ENCODE measurements at regions not wholly inside any gene's neighbourhood (a gene's known extent, or its start where the extent isn't known, plus 50 kb on each side); places are given as distances from the start of the nearest gene placed in this dataset.

GRCh38 chr5:167565189-167565954 is 726.1 kb upstream of the WWC1 start:
- no peak for DNase-seq (ENCODE audit: low spot score, unreplicated experiment)
- Mint-ChIP-seq H3K27ac (no peak overlapping the region), H3K36me3 (ENCODE audit: insufficient read depth) (no peaks in the 10 kb centered on the region), H3K4me3 (ENCODE audit: low read depth) (no peak overlapping the region), H3K9me3 (ENCODE audit: low read depth) (no peaks in the 10 kb centered on the region), H3K4me1 (ENCODE audit: low read depth) (peaks cover 4% of the 10 kb centered on the region), H3K27me3 (peaks cover 30% of the 10 kb centered on the region)
- peak; percentile 30 for TF ChIP-seq CTCF (IDR thresholded peaks at IDR 0.05; ENCODE audit: unreplicated experiment)

- no peak for DNase-seq (ENCODE audit: low spot score, unreplicated experiment)
- Mint-ChIP-seq H3K4me1 (ENCODE audit: low read depth) (peaks cover 14% of the 10 kb centered on the region), H3K27ac (no peak overlapping the region)
These were observed 721.0 kb upstream of the WWC1 start for GRCh38 chr5:167570431-167570830.

GRCh38 chr5:167571824-167572223 is 719.6 kb upstream of the WWC1 start:
- no peaks in the 10 kb centered on the region for H3K9me3 Mint-ChIP-seq (ENCODE audit: low read depth)

More at GRCh38 chr5:167570431-167570830, 721.0 kb upstream of the WWC1 start:
- Mint-ChIP-seq H3K9me3 (ENCODE audit: low read depth) (no peaks in the 10 kb centered on the region), H3K27me3 (peaks cover 47% of the 10 kb centered on the region), H3K36me3 (ENCODE audit: insufficient read depth) (no peaks in the 10 kb centered on the region), H3K4me3 (ENCODE audit: low read depth) (no peak overlapping the region)
- no peak for TF ChIP-seq CTCF (IDR thresholded peaks at IDR 0.05; ENCODE audit: unreplicated experiment)

GRCh38 chr5:167573370-167574127 is 717.9 kb upstream of the WWC1 start:
- H3K36me3 Mint-ChIP-seq (ENCODE audit: insufficient read depth) = no peaks in the 10 kb centered on the region
- H3K4me3 Mint-ChIP-seq (ENCODE audit: low read depth) = peak overlapping the region; percentile 60
- peaks cover 76% of the 10 kb centered on the region for H3K27me3 Mint-ChIP-seq
- no peak for TF ChIP-seq CTCF (IDR thresholded peaks at IDR 0.05; ENCODE audit: unreplicated experiment)
- H3K27ac Mint-ChIP-seq = peak overlapping the region; percentile 12
- H3K4me1 Mint-ChIP-seq (ENCODE audit: low read depth) = peaks cover 14% of the 10 kb centered on the region
- no peak for DNase-seq (ENCODE audit: low spot score, unreplicated experiment)
- H3K9me3 Mint-ChIP-seq (ENCODE audit: low read depth) = no peaks in the 10 kb centered on the region

More at GRCh38 chr5:167571824-167572223, 719.6 kb upstream of the WWC1 start:
- peaks cover 60% of the 10 kb centered on the region for H3K27me3 Mint-ChIP-seq
- TF ChIP-seq CTCF (IDR thresholded peaks at IDR 0.05; ENCODE audit: unreplicated experiment) = no peak
- no peaks in the 10 kb centered on the region for H3K36me3 Mint-ChIP-seq (ENCODE audit: insufficient read depth)
- DNase-seq (ENCODE audit: low spot score, unreplicated experiment) = no peak
- no peak overlapping the region for H3K4me3 Mint-ChIP-seq (ENCODE audit: low read depth)
- no peak overlapping the region for H3K27ac Mint-ChIP-seq
- peaks cover 14% of the 10 kb centered on the region for H3K4me1 Mint-ChIP-seq (ENCODE audit: low read depth)

- TF ChIP-seq CTCF (IDR thresholded peaks at IDR 0.05; ENCODE audit: unreplicated experiment) = no peak
- no peak for DNase-seq (ENCODE audit: low spot score, unreplicated experiment)
- Mint-ChIP-seq H3K27ac (no peak overlapping the region), H3K4me1 (ENCODE audit: low read depth) (peaks cover 14% of the 10 kb centered on the region), H3K9me3 (ENCODE audit: low read depth) (no peaks in the 10 kb centered on the region), H3K36me3 (ENCODE audit: insufficient read depth) (no peaks in the 10 kb centered on the region), H3K27me3 (peaks cover 83% of the 10 kb centered on the region), H3K4me3 (ENCODE audit: low read depth) (peak overlapping the region; percentile 60)
These were observed 717.0 kb upstream of the WWC1 start for GRCh38 chr5:167574464-167574863.
